ENCODE measurements at regions not wholly inside any gene's neighbourhood (a gene's known extent, or its start where the extent isn't known, plus 50 kb on each side); places are given as distances from the start of the nearest gene placed in this dataset.

- DNase-seq (ENCODE audit: low spot score in 2 of 2), result no peak
- H3K4me3 ChIP-seq (ENCODE audit: low read depth, poor library complexity, severe bottlenecking), result no peak overlapping the region
- intact Hi-C loops (cut with DNase I; ENCODE audit: low total_unique reads), result no loop called here
- TF ChIP-seq POLR2A (IDR thresholded peaks at IDR 0.05) (no peak), CTCF (IDR thresholded peaks at IDR 0.05) (no peak)
These were observed 179.1 kb downstream of the RSL24D1 start for GRCh38 chr15:55017635-55018034.

GRCh38 chr15:55016225-55016624 lies 180.5 kb downstream of the RSL24D1 start:
- H3K4me3 ChIP-seq (ENCODE audit: low read depth, poor library complexity, severe bottlenecking), result no peak overlapping the region
- no peak for DNase-seq (ENCODE audit: low spot score in 2 of 2)
- 52 to 58% methylated on average over 7 of the region's 7 CpGs for WGBS, 2 donors
- intact Hi-C loops (cut with DNase I; ENCODE audit: low total_unique reads), result no loop called here
- TF ChIP-seq POLR2A (IDR thresholded peaks at IDR 0.05), result no peak
- TF ChIP-seq CTCF (IDR thresholded peaks at IDR 0.05), result no peak

GRCh38 chr15:55015093-55015445 lies 181.7 kb downstream of the RSL24D1 start:
- TF ChIP-seq POLR2A (IDR thresholded peaks at IDR 0.05) (no peak), CTCF (IDR thresholded peaks at IDR 0.05) (no peak)
- intact Hi-C loops (cut with DNase I; ENCODE audit: low total_unique reads), result no loop called here
- 53 to 67% methylated on average over 3 of the region's 3 CpGs for WGBS, 2 donors
- no peak overlapping the region for H3K4me3 ChIP-seq (ENCODE audit: low read depth, poor library complexity, severe bottlenecking)
- no peak for DNase-seq (ENCODE audit: low spot score in 2 of 2)

GRCh38 chr15:55014391-55015092 lies 182.2 kb downstream of the RSL24D1 start:
- DNase-seq (ENCODE audit: low spot score in 2 of 2), result no peak
- 82 to 94% methylated on average over 1 of the region's 1 CpG for WGBS, 2 donors
- no peak for TF ChIP-seq POLR2A (IDR thresholded peaks at IDR 0.05)
- TF ChIP-seq CTCF (IDR thresholded peaks at IDR 0.05), result no peak
- no peak overlapping the region for H3K4me3 ChIP-seq (ENCODE audit: low read depth, poor library complexity, severe bottlenecking)
- intact Hi-C loops (cut with DNase I; ENCODE audit: low total_unique reads), result no loop called here

GRCh38 chr15:55008421-55008820 lies 188.3 kb downstream of the RSL24D1 start:
- TF ChIP-seq POLR2A (IDR thresholded peaks at IDR 0.05), result no peak
- no peak for TF ChIP-seq CTCF (IDR thresholded peaks at IDR 0.05)
- 24 to 40% methylated on average over 4 of the region's 4 CpGs for WGBS, 2 donors
- no peak overlapping the region for H3K4me3 ChIP-seq (ENCODE audit: low read depth, poor library complexity, severe bottlenecking)
- DNase-seq (ENCODE audit: low spot score in 2 of 2), result no peak
- intact Hi-C loops (cut with DNase I; ENCODE audit: low total_unique reads), result no loop called here

- no peak overlapping the region for H3K4me3 ChIP-seq (ENCODE audit: low read depth, poor library complexity, severe bottlenecking)
- intact Hi-C loops (cut with DNase I; ENCODE audit: low total_unique reads), result no loop called here
- peak in 1 of 2 donors; percentile 23 for DNase-seq (ENCODE audit: low spot score in 2 of 2)
- WGBS, 2 donors, result 51 to 64% methylated on average over 5 of the region's 5 CpGs
- TF ChIP-seq POLR2A (IDR thresholded peaks at IDR 0.05), result no peak
- TF ChIP-seq CTCF (IDR thresholded peaks at IDR 0.05), result no peak
These were observed 189.2 kb downstream of the RSL24D1 start for GRCh38 chr15:55007561-55007960.

Measured in lower leg skin (tissue), 4 donors.